Urothelium cell line (cell line): ENCODE measurements at regions not wholly inside any gene's neighbourhood (a gene's known extent, or its start where the extent isn't known, plus 50 kb on each side); places are given as distances from the start of the nearest gene placed in this dataset.

Experiments used
- DNase-seq: peaks from one replicate; pipeline ENCODE4 v3.0.0; 2011; ENCODE audit warnings: low spot score, mixed read lengths
- FAIRE-seq: peaks from 2 replicates; lab custom pipeline; 2011; peaks lifted over from hg19 to GRCh38; lab: Jason Lieb, UNC

GRCh38 chr9:118276784-118277183, 572.6 kb downstream of the TLR4 start:
- FAIRE-seq (no peak), DNase-seq (no peak)

GRCh38 chr9:118281772-118282171, 577.6 kb downstream of the TLR4 start:
- no peak for DNase-seq
- no peak for FAIRE-seq

- FAIRE-seq, result no peak
- no peak for DNase-seq
Measured at GRCh38 chr9:118283488-118283887, 579.3 kb downstream of the TLR4 start.

- DNase-seq (no peak), FAIRE-seq (no peak)
Measured at GRCh38 chr9:118290116-118290515, 585.9 kb downstream of the TLR4 start.

GRCh38 chr9:118295413-118295812, 591.2 kb downstream of the TLR4 start:
- DNase-seq (no peak), FAIRE-seq (no peak)

GRCh38 chr9:118302721-118303120, 598.5 kb downstream of the TLR4 start:
- DNase-seq (no peak), FAIRE-seq (no peak)

- no peak for FAIRE-seq
- DNase-seq, result no peak
Measured at GRCh38 chr9:118303216-118303615, 599.0 kb downstream of the TLR4 start.

GRCh38 chr9:118305331-118305730, 601.1 kb downstream of the TLR4 start:
- FAIRE-seq (no peak), DNase-seq (no peak)

- DNase-seq (no peak), FAIRE-seq (no peak)
Measured at GRCh38 chr9:118306801-118307200, 602.6 kb downstream of the TLR4 start.

- DNase-seq (no peak), FAIRE-seq (no peak)
Measured at GRCh38 chr9:118313965-118314364, 609.8 kb downstream of the TLR4 start.

- FAIRE-seq (no peak), DNase-seq (no peak)
Measured at GRCh38 chr9:118316831-118317343, 612.7 kb downstream of the TLR4 start.

GRCh38 chr9:118318770-118319431, 614.7 kb downstream of the TLR4 start:
- no peak for FAIRE-seq
- DNase-seq, result peak; percentile 31

- FAIRE-seq, result no peak
- DNase-seq, result no peak
Measured at GRCh38 chr9:118321788-118322187, 617.6 kb downstream of the TLR4 start.

- FAIRE-seq, result no peak
- DNase-seq, result no peak
Measured at GRCh38 chr9:118324706-118325105, 620.5 kb downstream of the TLR4 start.

GRCh38 chr9:118325757-118326156, 621.6 kb downstream of the TLR4 start:
- no peak for FAIRE-seq
- DNase-seq, result no peak

- DNase-seq (no peak), FAIRE-seq (no peak)
Measured at GRCh38 chr9:118326326-118326725, 622.1 kb downstream of the TLR4 start.

- no peak for DNase-seq
Measured at GRCh38 chr9:118330191-118330986, 626.2 kb downstream of the TLR4 start.

GRCh38 chr9:118331622-118332045, 627.4 kb downstream of the TLR4 start:
- FAIRE-seq (peak; percentile 9), DNase-seq (peak; percentile 70)

More at GRCh38 chr9:118330191-118330986, 626.2 kb downstream of the TLR4 start:
- no peak for FAIRE-seq

- FAIRE-seq, result no peak
- no peak for DNase-seq
Measured at GRCh38 chr9:118336250-118336942, 632.2 kb downstream of the TLR4 start.

GRCh38 chr9:118336943-118337330, 632.7 kb downstream of the TLR4 start:
- FAIRE-seq, result no peak
- DNase-seq, result no peak

GRCh38 chr9:118360036-118360435, 655.8 kb downstream of the TLR4 start:
- no peak for DNase-seq
- FAIRE-seq, result no peak
